Suprapubic skin (tissue), 4 donors: ENCODE measurements at regions not wholly inside any gene's neighbourhood (a gene's known extent, or its start where the extent isn't known, plus 50 kb on each side); places are given as distances from the start of the nearest gene placed in this dataset.

Experiments used
- CTCF ChIP-seq, 2 donors: fragments of 200-600 bp in 1 of 2; fragments of 450-650 bp in 1 of 2; sonication (generic) in 1 of 2; IDR thresholded peaks; one replicate each; pipeline ENCODE4 v1.5.1; 2016 to 2019; ENCODE audit warnings: antibody characterized with exemption in 2 of 2, mild to moderate bottlenecking in 1 of 2, moderate library complexity in 1 of 2
- POLR2A ChIP-seq, 2 donors: fragments of 450-650 bp; IDR thresholded peaks; one replicate each; pipeline ENCODE4 v1.6.1; 2017; ENCODE audit warnings: antibody characterized with exemption in 2 of 2, mild to moderate bottlenecking in 2 of 2, moderate library complexity in 2 of 2
- POLR2AphosphoS5 ChIP-seq, 3 donors: sonication (generic); formaldehyde crosslinking; IDR thresholded peaks; one replicate each; pipeline ENCODE4 v1.6.1; 2017; ENCODE audit warnings: antibody characterized with exemption in 3 of 3

GRCh38 chr4:74682567-74683359, 111.6 kb downstream of the BTC start:
- TF ChIP-seq CTCF (IDR thresholded peaks at IDR 0.05) (no peak), POLR2A (IDR thresholded peaks at IDR 0.05) (no peak), POLR2AphosphoS5 (IDR thresholded peaks at IDR 0.05) (no peak)
